PC-9 (cell line): ENCODE measurements at regions not wholly inside any gene's neighbourhood (a gene's known extent, or its start where the extent isn't known, plus 50 kb on each side); places are given as distances from the start of the nearest gene placed in this dataset.
"Not testable (repeated sequence)": the region's sequence is repeated elsewhere in the genome, so short reads cannot be mapped to it uniquely, and the experiment has no call there.

Experiments used
- EZH2 ChIP-seq: fragments of 200-600 bp; sonication (generic); IDR thresholded peaks from 2 replicates; pipeline ENCODE4 v1.8.0; 2017; ENCODE audit warnings: antibody characterized with exemption, low read depth
- TF ChIP-seq, protein P1 (sequence below): fragments of 200-600 bp; sonication (generic); conservative IDR thresholded peaks from 2 replicates; pipeline ENCODE4 v1.6.1; 2017; ENCODE audit warnings: mixed run types, antibody characterized with exemption, mild to moderate bottlenecking, moderate library complexity

DNA sequence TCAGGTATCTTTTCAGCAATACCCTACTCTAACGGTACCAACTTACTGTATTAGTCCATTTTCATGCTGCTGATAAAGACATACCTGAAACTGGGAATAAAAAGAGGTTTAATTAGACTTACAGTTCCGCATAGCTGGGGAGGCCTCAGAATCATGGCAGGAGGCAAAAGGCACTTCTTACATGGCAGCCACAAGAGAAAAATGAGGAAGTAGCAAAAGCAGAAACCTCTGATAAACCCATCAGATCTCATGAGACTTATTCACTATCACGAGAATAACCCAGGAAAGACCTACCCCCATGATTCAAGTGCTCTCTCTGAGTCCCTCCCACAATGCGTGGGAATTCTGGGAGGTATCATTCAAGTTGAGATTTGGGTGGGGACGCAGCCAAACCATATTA, 182.0 kb downstream of the NPFFR2 start:
- TF ChIP-seq, protein P1, sequence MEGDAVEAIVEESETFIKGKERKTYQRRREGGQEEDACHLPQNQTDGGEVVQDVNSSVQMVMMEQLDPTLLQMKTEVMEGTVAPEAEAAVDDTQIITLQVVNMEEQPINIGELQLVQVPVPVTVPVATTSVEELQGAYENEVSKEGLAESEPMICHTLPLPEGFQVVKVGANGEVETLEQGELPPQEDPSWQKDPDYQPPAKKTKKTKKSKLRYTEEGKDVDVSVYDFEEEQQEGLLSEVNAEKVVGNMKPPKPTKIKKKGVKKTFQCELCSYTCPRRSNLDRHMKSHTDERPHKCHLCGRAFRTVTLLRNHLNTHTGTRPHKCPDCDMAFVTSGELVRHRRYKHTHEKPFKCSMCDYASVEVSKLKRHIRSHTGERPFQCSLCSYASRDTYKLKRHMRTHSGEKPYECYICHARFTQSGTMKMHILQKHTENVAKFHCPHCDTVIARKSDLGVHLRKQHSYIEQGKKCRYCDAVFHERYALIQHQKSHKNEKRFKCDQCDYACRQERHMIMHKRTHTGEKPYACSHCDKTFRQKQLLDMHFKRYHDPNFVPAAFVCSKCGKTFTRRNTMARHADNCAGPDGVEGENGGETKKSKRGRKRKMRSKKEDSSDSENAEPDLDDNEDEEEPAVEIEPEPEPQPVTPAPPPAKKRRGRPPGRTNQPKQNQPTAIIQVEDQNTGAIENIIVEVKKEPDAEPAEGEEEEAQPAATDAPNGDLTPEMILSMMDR, result not testable (repeated sequence)
- TF ChIP-seq EZH2, result not testable (repeated sequence)
